T-cell (primary cell): ENCODE measurements at regions not wholly inside any gene's neighbourhood (a gene's known extent, or its start where the extent isn't known, plus 50 kb on each side); places are given as distances from the start of the nearest gene placed in this dataset.

Experiments
- ATAC-seq, 4 experiments: fragments of 200-7000 bp in 3 of 4; fragments of 150-1000 bp in 1 of 4; cut with Tn5 transposase; replicated peaks in 1 of 4; 1 replicate in 3 of 4; 2 replicates in 1 of 4; pipeline ENCODE4 v1.10.0; 2021; ENCODE audit warnings: moderate library complexity in 3 of 4, mild to moderate bottlenecking in 2 of 4, moderate number of reproducible peaks in 1 of 4
- CTCF ChIA-PET, 2 donors: fragments of 300-600 bp; sonication (Branson Sonifier 250); formaldehyde crosslinking; loops; one replicate each; lab custom pipeline; 2022; ENCODE audit warnings: antibody characterized with exemption in 2 of 2; lab: Charles Lee
- POLR2A ChIA-PET, 2 donors: fragments of 300-600 bp; sonication (Branson Sonifier 250); formaldehyde crosslinking; loops; one replicate each; lab custom pipeline; 2022; ENCODE audit warnings: antibody characterized with exemption in 2 of 2; lab: Charles Lee
- DNase-seq, 35 experiments: peaks; one replicate each; pipeline versions ENCODE4 v3.0.0 to v3.0.0-alpha.2; 2013 to 2023
- H3K27ac ChIP-seq: one replicate; pipeline ENCODE4 v1.5.1; 2013; ENCODE audit warnings: low read length
- H3K27me3 ChIP-seq, 2 experiments: replicated peaks in 1 of 2; 1 replicate in 1 of 2; 2 replicates in 1 of 2; pipeline versions ENCODE4 v1.6.1 to v1.7.0; 2013; ENCODE audit warnings: low read length in 1 of 2, mixed read lengths in 1 of 2; ENCODE audit not compliant: control insufficient read depth in 2 of 2, insufficient read depth in 2 of 2; ENCODE audit errors: extremely low read depth in 1 of 2
- H3K36me3 ChIP-seq, 2 donors: 1 replicate in 1 of 2; 2 replicates in 1 of 2; pipeline versions ENCODE4 v1.6.1 to v1.7.0; 2013; ENCODE audit warnings: low read length in 1 of 2; ENCODE audit not compliant: control insufficient read depth in 2 of 2, insufficient read depth in 1 of 2; ENCODE audit errors: extremely low read depth in 1 of 2
- H3K4me1 ChIP-seq, 2 experiments: 1 replicate in 1 of 2; 2 replicates in 1 of 2; pipeline versions ENCODE4 v1.6.1 to v1.7.0; 2013; ENCODE audit warnings: low read length in 2 of 2, mixed read lengths in 1 of 2; ENCODE audit not compliant: insufficient read depth in 2 of 2, control insufficient read depth in 1 of 2; ENCODE audit errors: extremely low read depth in 1 of 2
- H3K4me3 ChIP-seq, 2 donors: 1 replicate in 1 of 2; 2 replicates in 1 of 2; pipeline versions ENCODE4 v1.5.1 to v1.7.0; 2013; ENCODE audit warnings: mild to moderate bottlenecking in 2 of 2, low read length in 1 of 2, moderate library complexity in 1 of 2; ENCODE audit not compliant: control insufficient read depth in 1 of 2; ENCODE audit errors: extremely low read depth in 1 of 2
- H3K9me3 ChIP-seq: 2 replicates; pipeline ENCODE4 v1.7.0; 2013
- H3K27ac Mint-ChIP-seq, 2 donors: one replicate each; pipeline ENCODE4 v1.8.0; 2020 to 2021; ENCODE audit warnings: mild to moderate bottlenecking in 2 of 2, mixed read lengths in 2 of 2
- H3K27me3 Mint-ChIP-seq, 2 donors: one replicate each; pipeline ENCODE4 v1.8.0; 2021 to 2022; ENCODE audit warnings: mixed read lengths in 2 of 2
- H3K36me3 Mint-ChIP-seq: one replicate; pipeline ENCODE4 v1.8.0; 2021; ENCODE audit warnings: mixed read lengths
- H3K4me1 Mint-ChIP-seq, 3 donors: one replicate each; pipeline ENCODE4 v1.8.0; 2020 to 2022; ENCODE audit warnings: mixed read lengths in 3 of 3, mild to moderate bottlenecking in 1 of 3
- H3K4me3 Mint-ChIP-seq, 3 donors: one replicate each; pipeline ENCODE4 v1.8.0; 2020 to 2022; ENCODE audit warnings: mild to moderate bottlenecking in 3 of 3, mixed read lengths in 3 of 3, moderate library complexity in 3 of 3
- H3K9me3 Mint-ChIP-seq, 3 donors: one replicate each; pipeline ENCODE4 v1.8.0; 2020 to 2022; ENCODE audit warnings: mixed read lengths in 3 of 3
- WGBS: methylation state at CpG from one replicate; pipeline ENCODE4 v1.1.5; 2013; ENCODE audit warnings: missing lambda C conversion rate; ENCODE audit not compliant: insufficient coverage; 5-methylcytosine and 5-hydroxymethylcytosine counted together

- ChIA-PET POLR2A (no interaction called here), CTCF (no interaction called here)
- H3K27me3 ChIP-seq = no peaks in the 10 kb centered on the region
- H3K4me1 ChIP-seq = no peaks in the 10 kb centered on the region
- H3K27ac ChIP-seq = no peak overlapping the region
- H3K36me3 Mint-ChIP-seq = no peaks in the 10 kb centered on the region
- WGBS = no CpG with 5 or more reads among the region's 1 CpG
- H3K27ac Mint-ChIP-seq = no peak overlapping the region
- H3K9me3 ChIP-seq = no peaks in the 10 kb centered on the region
- H3K27me3 Mint-ChIP-seq = no peaks in the 10 kb centered on the region
- no peak overlapping the region for H3K4me3 ChIP-seq
- H3K4me1 Mint-ChIP-seq = no peaks in the 10 kb centered on the region
- no peak overlapping the region for H3K4me3 Mint-ChIP-seq
- DNase-seq (no peak), ATAC-seq (no peak)
- H3K36me3 ChIP-seq = no peaks in the 10 kb centered on the region
- peaks cover 7 to 18% (median 15%) of the 10 kb centered on the region in 3 donors for H3K9me3 Mint-ChIP-seq
Observed at GRCh38 chr2:5546181-5546580, 146.0 kb upstream of the SOX11 start.

- WGBS = 60% methylated on average over 4 of the region's 5 CpGs
- H3K4me3 ChIP-seq = no peak overlapping the region
- no peaks in the 10 kb centered on the region for H3K9me3 ChIP-seq
- no peaks in the 10 kb centered on the region for H3K36me3 ChIP-seq
- no peak overlapping the region for H3K4me3 Mint-ChIP-seq
- H3K27ac Mint-ChIP-seq = no peak overlapping the region
- H3K4me1 ChIP-seq = no peaks in the 10 kb centered on the region
- ATAC-seq = no peak
- H3K9me3 Mint-ChIP-seq = peaks cover 6 to 23% (median 10%) of the 10 kb centered on the region in 3 donors
- no peak for DNase-seq
- POLR2A ChIA-PET = no interaction called here
- H3K4me1 Mint-ChIP-seq = no peaks in the 10 kb centered on the region
- H3K27me3 ChIP-seq = no peaks in the 10 kb centered on the region
- no peaks in the 10 kb centered on the region for H3K36me3 Mint-ChIP-seq
- H3K27ac ChIP-seq = no peak overlapping the region
- H3K27me3 Mint-ChIP-seq = no peaks in the 10 kb centered on the region
- CTCF ChIA-PET = no interaction called here
Observed at GRCh38 chr2:5548991-5549715, 143.0 kb upstream of the SOX11 start.

- ChIA-PET CTCF (no interaction called here), POLR2A (no interaction called here)
- H3K27me3 ChIP-seq = no peaks in the 10 kb centered on the region
- H3K4me1 ChIP-seq = no peaks in the 10 kb centered on the region
- no CpG with 5 or more reads among the region's 2 CpGs for WGBS
- Mint-ChIP-seq H3K27me3 (no peaks in the 10 kb centered on the region), H3K4me3 (no peak overlapping the region), H3K9me3 (peaks cover 4 to 23% (median 10%) of the 10 kb centered on the region in 3 donors), H3K4me1 (no peaks in the 10 kb centered on the region), H3K36me3 (no peaks in the 10 kb centered on the region), H3K27ac (no peak overlapping the region)
- H3K4me3 ChIP-seq = no peak overlapping the region
- DNase-seq = no peak
- no peak for ATAC-seq
- no peaks in the 10 kb centered on the region for H3K36me3 ChIP-seq
- no peak overlapping the region for H3K27ac ChIP-seq
- H3K9me3 ChIP-seq = no peaks in the 10 kb centered on the region
Observed at GRCh38 chr2:5549771-5550170, 142.4 kb upstream of the SOX11 start.

GRCh38 chr2:5555636-5556035 is 136.5 kb upstream of the SOX11 start:
- Mint-ChIP-seq H3K36me3 (no peaks in the 10 kb centered on the region), H3K27me3 (no peaks in the 10 kb centered on the region), H3K4me1 (no peaks in the 10 kb centered on the region), H3K4me3 (no peak overlapping the region), H3K27ac (no peak overlapping the region), H3K9me3 (peaks cover 0 to 23% (median 2%) of the 10 kb centered on the region in 3 donors)
- CTCF ChIA-PET = no interaction called here
- no peaks in the 10 kb centered on the region for H3K27me3 ChIP-seq
- 88% methylated on average over 10 of the region's 11 CpGs for WGBS
- POLR2A ChIA-PET = no interaction called here
- no peaks in the 10 kb centered on the region for H3K4me1 ChIP-seq
- no peaks in the 10 kb centered on the region for H3K36me3 ChIP-seq
- H3K9me3 ChIP-seq = no peaks in the 10 kb centered on the region
- no peak overlapping the region for H3K4me3 ChIP-seq
- H3K27ac ChIP-seq = no peak overlapping the region
- no peak for DNase-seq
- no peak for ATAC-seq

- Histone ChIP-seq H3K4me3 (no peak overlapping the region), H3K4me1 (no peaks in the 10 kb centered on the region), H3K9me3 (no peaks in the 10 kb centered on the region), H3K27me3 (no peaks in the 10 kb centered on the region), H3K36me3 (no peaks in the 10 kb centered on the region), H3K27ac (no peak overlapping the region)
- no peaks in the 10 kb centered on the region for H3K4me1 Mint-ChIP-seq
- ATAC-seq (no peak), DNase-seq (no peak)
- ChIA-PET POLR2A (no interaction called here), CTCF (no interaction called here)
- H3K9me3 Mint-ChIP-seq = peaks cover 0 to 10% (median 4%) of the 10 kb centered on the region in 3 donors
- 88% methylated on average over 5 of the region's 8 CpGs for WGBS
- no peaks in the 10 kb centered on the region for H3K36me3 Mint-ChIP-seq
- H3K4me3 Mint-ChIP-seq = no peak overlapping the region
- H3K27ac Mint-ChIP-seq = no peak overlapping the region
- H3K27me3 Mint-ChIP-seq = no peaks in the 10 kb centered on the region
Observed at GRCh38 chr2:5561006-5561405, 131.2 kb upstream of the SOX11 start.

GRCh38 chr2:5562426-5562825 is 129.8 kb upstream of the SOX11 start:
- no peaks in the 10 kb centered on the region for H3K27me3 ChIP-seq
- H3K9me3 ChIP-seq = no peaks in the 10 kb centered on the region
- WGBS = 84% methylated on average over 10 of the region's 13 CpGs
- POLR2A ChIA-PET = no interaction called here
- ATAC-seq (no peak), DNase-seq (no peak)
- Mint-ChIP-seq H3K4me1 (no peaks in the 10 kb centered on the region), H3K27ac (no peak overlapping the region), H3K36me3 (no peaks in the 10 kb centered on the region), H3K9me3 (peaks cover 0 to 10% (median 4%) of the 10 kb centered on the region in 3 donors), H3K4me3 (no peak overlapping the region), H3K27me3 (no peaks in the 10 kb centered on the region)
- H3K4me1 ChIP-seq = no peaks in the 10 kb centered on the region
- H3K36me3 ChIP-seq = no peaks in the 10 kb centered on the region
- CTCF ChIA-PET = no interaction called here
- H3K4me3 ChIP-seq = no peak overlapping the region
- H3K27ac ChIP-seq = no peak overlapping the region

- Histone ChIP-seq H3K36me3 (no peaks in the 10 kb centered on the region), H3K27ac (no peak overlapping the region), H3K9me3 (no peaks in the 10 kb centered on the region), H3K4me3 (no peak overlapping the region), H3K27me3 (no peaks in the 10 kb centered on the region), H3K4me1 (no peaks in the 10 kb centered on the region)
- Mint-ChIP-seq H3K9me3 (peaks cover 0 to 10% (median 4%) of the 10 kb centered on the region in 3 donors), H3K4me1 (no peaks in the 10 kb centered on the region), H3K4me3 (no peak overlapping the region), H3K27ac (no peak overlapping the region), H3K27me3 (no peaks in the 10 kb centered on the region), H3K36me3 (no peaks in the 10 kb centered on the region)
- WGBS = 78% methylated on average over 3 of the region's 3 CpGs
- ATAC-seq (no peak), DNase-seq (no peak)
- CTCF ChIA-PET = no interaction called here
- POLR2A ChIA-PET = no interaction called here
Observed at GRCh38 chr2:5562865-5563264, 129.3 kb upstream of the SOX11 start.
